ENCODE measurements at regions not wholly inside any gene's neighbourhood (a gene's known extent, or its start where the extent isn't known, plus 50 kb on each side); places are given as distances from the start of the nearest gene placed in this dataset.

DNA sequence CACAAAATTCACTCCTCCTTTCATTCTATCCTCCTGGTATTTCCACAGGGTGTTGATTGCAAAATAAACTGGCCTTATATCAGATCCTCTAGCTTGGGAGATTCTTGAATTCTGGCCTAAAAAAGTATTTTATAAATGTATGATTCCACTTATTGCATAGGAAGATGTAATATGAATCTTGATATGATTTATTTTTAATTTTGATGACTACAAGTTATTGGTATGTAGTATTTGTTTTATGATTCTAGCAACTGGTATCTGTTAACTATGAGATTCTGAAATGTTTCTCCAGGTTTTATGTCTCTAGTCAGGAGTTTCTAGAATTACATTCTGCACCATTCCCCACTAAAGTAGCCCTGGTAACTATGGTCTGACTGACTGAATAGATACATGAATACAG is 373.9 kb upstream of the C11orf87 start:
- no peak for TF ChIP-seq SP1 (IDR thresholded peaks at IDR 0.05)
- no peak for TF ChIP-seq ELF4 (IDR thresholded peaks at IDR 0.05)
- TF ChIP-seq SUZ12 (IDR thresholded peaks at IDR 0.05), result no peak
- TF ChIP-seq FOXK2 (IDR thresholded peaks at IDR 0.05), result no peak
- TF ChIP-seq LEF1 (IDR thresholded peaks at IDR 0.05; ENCODE audit: borderline replicate concordance), result no peak
- TF ChIP-seq CTBP1 (IDR thresholded peaks at IDR 0.05; ENCODE audit: borderline replicate concordance), result no peak
- no peak for TF ChIP-seq TARDBP (IDR thresholded peaks at IDR 0.05)
- no peak for TF ChIP-seq FOXM1 (IDR thresholded peaks at IDR 0.05; ENCODE audit: borderline replicate concordance)
- no peak for TF ChIP-seq BHLHE40 (IDR thresholded peaks at IDR 0.05; ENCODE audit: borderline replicate concordance)
- TF ChIP-seq ARNT (IDR thresholded peaks at IDR 0.05), result no peak
- TF ChIP-seq ZNF384 (IDR thresholded peaks at IDR 0.05), result no peak
- no peak for TF ChIP-seq NFRKB (IDR thresholded peaks at IDR 0.05)
- no peak for TF ChIP-seq FOXA1 (IDR thresholded peaks at IDR 0.05)
